ENCODE measurements at regions not wholly inside any gene's neighbourhood (a gene's known extent, or its start where the extent isn't known, plus 50 kb on each side); places are given as distances from the start of the nearest gene placed in this dataset.

- no peak for TF ChIP-seq ZNF384 (IDR thresholded peaks at IDR 0.05; ENCODE audit: borderline replicate concordance, low read depth, low read length)
- no peak for TF ChIP-seq CTCF (IDR thresholded peaks at IDR 0.05 in 2 of 3, conservative IDR thresholded peaks at IDR 0.05 in 1 of 3; ENCODE audit: control insufficient read depth in 2 of 3, extremely low read depth in 1 of 3, insufficient read depth in 1 of 3, low read depth in 3 of 3, low read length in 3 of 3)
- TF ChIP-seq SMC3 (IDR thresholded peaks at IDR 0.05; ENCODE audit: borderline replicate concordance, low read length), result no peak
- no peak for TF ChIP-seq YY1 (IDR thresholded peaks at IDR 0.05; ENCODE audit: low read depth, low read length)
- no peak for TF ChIP-seq ZNF274 (IDR thresholded peaks at IDR 0.05; ENCODE audit: insufficient read depth, insufficient read length)
- no peak for TF ChIP-seq NBN (IDR thresholded peaks at IDR 0.05)
- no peak for TF ChIP-seq REST (IDR thresholded peaks at IDR 0.05; ENCODE audit: low read depth, low read length)
- TF ChIP-seq ATF2 (IDR thresholded peaks at IDR 0.05; ENCODE audit: low read length), result no peak
- TF ChIP-seq, protein P1, sequence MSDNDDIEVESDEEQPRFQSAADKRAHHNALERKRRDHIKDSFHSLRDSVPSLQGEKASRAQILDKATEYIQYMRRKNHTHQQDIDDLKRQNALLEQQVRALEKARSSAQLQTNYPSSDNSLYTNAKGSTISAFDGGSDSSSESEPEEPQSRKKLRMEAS (IDR thresholded peaks at IDR 0.05; ENCODE audit: low read depth, low read length), result no peak
- no peak for TF ChIP-seq MYC (IDR thresholded peaks at IDR 0.05; ENCODE audit: insufficient read depth, insufficient read length, insufficient replicate concordance, low read length, severe bottlenecking)
Measured at GRCh38 chr12:40620564-40621019, 71.6 kb upstream of the CNTN1 start.

Measured in GM12878 (cell line).